SU-DHL-6 (cell line): ENCODE measurements at regions not wholly inside any gene's neighbourhood (a gene's known extent, or its start where the extent isn't known, plus 50 kb on each side); places are given as distances from the start of the nearest gene placed in this dataset.

Source experiments
- EZH2phosphoT487 ChIP-seq: fragments of 200-600 bp; sonication (generic), shearing (Covaris generic); conservative IDR thresholded peaks from 2 replicates; pipeline ENCODE4 v1.6.1; 2018; ENCODE audit warnings: mild to moderate bottlenecking, antibody characterized with exemption, low read length, moderate library complexity, mixed read lengths
- TF ChIP-seq, protein P1 (sequence below): fragments of 200-600 bp; sonication (generic); IDR thresholded peaks from one replicate; pipeline ENCODE4 v1.5.1; 2017; ENCODE audit warnings: antibody characterized with exemption, mild to moderate bottlenecking, low read length, moderate library complexity; ENCODE audit not compliant: insufficient read depth, poor library complexity, severe bottlenecking

DNA sequence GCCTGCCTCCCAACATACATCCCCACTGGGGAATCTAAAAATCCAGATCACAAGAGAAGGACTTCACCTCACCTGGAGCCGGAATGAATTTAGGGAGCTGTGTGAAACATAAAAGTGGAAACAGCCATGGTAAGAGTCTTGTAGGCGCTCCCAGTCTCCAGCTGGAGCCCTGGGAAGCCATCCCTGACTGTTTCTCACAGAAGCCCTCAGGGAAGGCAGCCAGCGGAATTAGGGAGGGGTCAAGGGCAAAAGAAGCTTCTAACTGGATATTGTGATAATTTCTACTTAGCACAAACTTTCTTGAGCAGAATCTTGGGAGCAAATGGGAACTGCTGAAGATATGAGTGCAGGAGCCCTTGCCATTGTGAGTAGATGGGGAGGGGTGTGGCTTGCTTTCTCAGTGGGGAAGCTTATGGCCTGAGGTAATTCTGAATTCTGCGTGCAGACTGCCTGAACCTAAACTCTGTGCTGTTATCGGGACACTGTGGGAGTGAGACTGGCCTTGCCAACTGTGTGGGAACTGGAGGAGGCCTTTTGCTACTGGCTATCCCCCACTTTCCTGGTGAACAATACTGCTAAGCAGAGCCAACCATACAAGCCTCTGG, 174.4 kb upstream of the SMC2 start:
- TF ChIP-seq, protein P1, sequence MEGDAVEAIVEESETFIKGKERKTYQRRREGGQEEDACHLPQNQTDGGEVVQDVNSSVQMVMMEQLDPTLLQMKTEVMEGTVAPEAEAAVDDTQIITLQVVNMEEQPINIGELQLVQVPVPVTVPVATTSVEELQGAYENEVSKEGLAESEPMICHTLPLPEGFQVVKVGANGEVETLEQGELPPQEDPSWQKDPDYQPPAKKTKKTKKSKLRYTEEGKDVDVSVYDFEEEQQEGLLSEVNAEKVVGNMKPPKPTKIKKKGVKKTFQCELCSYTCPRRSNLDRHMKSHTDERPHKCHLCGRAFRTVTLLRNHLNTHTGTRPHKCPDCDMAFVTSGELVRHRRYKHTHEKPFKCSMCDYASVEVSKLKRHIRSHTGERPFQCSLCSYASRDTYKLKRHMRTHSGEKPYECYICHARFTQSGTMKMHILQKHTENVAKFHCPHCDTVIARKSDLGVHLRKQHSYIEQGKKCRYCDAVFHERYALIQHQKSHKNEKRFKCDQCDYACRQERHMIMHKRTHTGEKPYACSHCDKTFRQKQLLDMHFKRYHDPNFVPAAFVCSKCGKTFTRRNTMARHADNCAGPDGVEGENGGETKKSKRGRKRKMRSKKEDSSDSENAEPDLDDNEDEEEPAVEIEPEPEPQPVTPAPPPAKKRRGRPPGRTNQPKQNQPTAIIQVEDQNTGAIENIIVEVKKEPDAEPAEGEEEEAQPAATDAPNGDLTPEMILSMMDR, result no peak
- TF ChIP-seq EZH2phosphoT487, result no peak
